K562 (cell line): ENCODE measurements at regions not wholly inside any gene's neighbourhood (a gene's known extent, or its start where the extent isn't known, plus 50 kb on each side); places are given as distances from the start of the nearest gene placed in this dataset.

Experiments
- ATAC-seq: fragments of 200-7000 bp; cut with Tn5 transposase; 3 replicates; pipeline ENCODE4 v1.9.1; 2020; ENCODE audit warnings: moderate library complexity
- BruUV-seq: library from RNA; stranded (reverse); fragments of 400-500 nt; replicated peaks from 2 replicates; lab custom pipeline; 2021; lab: Mats Ljungman, UMichigan
- CTCF ChIA-PET: fragments of 300-600 bp; formaldehyde crosslinking; extraction: SDS; loops from one replicate; lab custom pipeline; 2021; ENCODE audit warnings: low intra/inter-chr PET ratio; lab: Yijun Ruan, JAX
- POLR2A ChIA-PET: fragments of 300-600, 350-650 bp; sonication (Branson Sonifier 250); formaldehyde crosslinking; extraction: SDS; loops from one replicate; lab custom pipeline; 2021; ENCODE audit warnings: antibody characterized with exemption, inconsistent platforms; lab: Yijun Ruan, JAX
- DNase-seq, 4 experiments: peaks; one replicate each; pipeline versions ENCODE4 v3.0.0 to v3.0.0-alpha.2; 2011 to 2018; ENCODE audit warnings: low spot score in 3 of 4, mixed read lengths in 3 of 4; ENCODE audit errors: extremely low read depth in 1 of 4
- FAIRE-seq: peaks from 2 replicates; lab custom pipeline; 2011; peaks lifted over from hg19 to GRCh38; lab: Jason Lieb, UNC
- H2AFZ ChIP-seq: 2 replicates; pipeline ENCODE4 v1.6.0; 2011; ENCODE audit warnings: low read depth, low read length, control low read depth, inconsistent platforms
- H3K27ac ChIP-seq: fragments of 200-600 bp; 3 replicates; pipeline ENCODE4 v1.8.0; 2011; ENCODE audit warnings: low read depth, mild to moderate bottlenecking, control low read depth, inconsistent platforms, low read length, moderate library complexity, mixed read lengths; ENCODE audit errors: extremely low read depth
- H3K27me3 ChIP-seq, 2 experiments: fragments of 300-600 bp in 1 of 2; 2 replicates in 1 of 2; 3 replicates in 1 of 2; pipeline versions ENCODE4 v1.6.0 to v1.8.0; 2011; ENCODE audit warnings: inconsistent platforms in 2 of 2, low read length in 2 of 2, mild to moderate bottlenecking in 1 of 2, mixed read lengths in 1 of 2, moderate library complexity in 1 of 2; ENCODE audit not compliant: control insufficient read depth in 2 of 2, insufficient read depth in 2 of 2
- H3K36me3 ChIP-seq: fragments of 300-600 bp; 3 replicates; pipeline ENCODE4 v1.8.0; 2011; ENCODE audit warnings: mild to moderate bottlenecking, low read length, inconsistent platforms; ENCODE audit not compliant: control insufficient read depth, insufficient read depth
- H3K4me1 ChIP-seq, 2 experiments: fragments of 200-600 bp in 1 of 2; replicated peaks in 1 of 2; 2 replicates in 1 of 2; 3 replicates in 1 of 2; pipeline versions ENCODE4 v1.5.1 to v1.8.0; 2011; ENCODE audit warnings: inconsistent platforms in 2 of 2, low read length in 2 of 2, mild to moderate bottlenecking in 1 of 2, mixed read lengths in 1 of 2, moderate library complexity in 1 of 2; ENCODE audit not compliant: control insufficient read depth in 2 of 2, insufficient read depth in 2 of 2
- H3K4me2 ChIP-seq: 2 replicates; pipeline ENCODE4 v1.6.1; 2011; ENCODE audit warnings: low read length, control low read depth, inconsistent platforms, mixed read lengths; ENCODE audit not compliant: insufficient read depth
- H3K4me3 ChIP-seq: fragments of 200-600 bp; sonication (generic), shearing (Covaris generic); 2 replicates; pipeline ENCODE4 v1.5.1; 2016; ENCODE audit warnings: control low read depth, inconsistent platforms
- H3K79me2 ChIP-seq: fragments of 200-600 bp; 3 replicates; pipeline ENCODE4 v1.8.0; 2011; ENCODE audit warnings: low read length, inconsistent platforms; ENCODE audit not compliant: control insufficient read depth, insufficient read depth
- H3K9ac ChIP-seq, 2 experiments: 2 replicates each; pipeline versions ENCODE4 v1.6.0 to v1.6.1; 2011; ENCODE audit warnings: low read depth in 2 of 2, low read length in 2 of 2, control low read depth in 1 of 2, inconsistent platforms in 1 of 2, mild to moderate bottlenecking in 1 of 2, mixed read lengths in 1 of 2; ENCODE audit not compliant: insufficient read depth in 1 of 2
- H3K9me1 ChIP-seq: one replicate; pipeline ENCODE4 v1.6.0; 2011; ENCODE audit warnings: inconsistent platforms, mild to moderate bottlenecking, low read length, moderate library complexity; ENCODE audit not compliant: control insufficient read depth, insufficient read depth
- H3K9me3 ChIP-seq: replicated peaks from 2 replicates; pipeline ENCODE4 v1.5.1; 2011; ENCODE audit warnings: low read depth, low read length, inconsistent platforms; ENCODE audit not compliant: control insufficient read depth, insufficient read depth
- H4K20me1 ChIP-seq: replicated peaks from 2 replicates; pipeline ENCODE4 v1.6.1; 2011; ENCODE audit warnings: low read length, inconsistent platforms, mixed read lengths; ENCODE audit not compliant: control insufficient read depth, insufficient read depth
- ATF7 ChIP-seq: fragments of 450-650 bp; IDR thresholded peaks from 2 replicates; pipeline ENCODE4 v1.7.1; 2014; ENCODE audit warnings: mild to moderate bottlenecking, moderate library complexity
- BRCA1 ChIP-seq, 2 experiments: fragments of 450-650 bp in 1 of 2; sonication (generic) in 1 of 2; formaldehyde crosslinking in 1 of 2; IDR thresholded peaks; 2 replicates each; pipeline versions ENCODE4 v1.5.0 to v1.6.1; 2017 to 2020; ENCODE audit warnings: mild to moderate bottlenecking in 1 of 2, missing genetic modification reagents in 1 of 2
- C11orf30 ChIP-seq: fragments of 450-650 bp; IDR thresholded peaks from 2 replicates; pipeline ENCODE4 v1.6.1; 2016; ENCODE audit warnings: low read depth, mild to moderate bottlenecking
- EP400 ChIP-seq: fragments of 450-650 bp; IDR thresholded peaks from 2 replicates; pipeline ENCODE4 v1.6.1; 2017; ENCODE audit warnings: antibody characterized with exemption, mild to moderate bottlenecking, moderate library complexity
- GTF2E2 ChIP-seq: fragments of 200-800 bp; sonication (Bioruptor generic); IDR thresholded peaks from 2 replicates; pipeline ENCODE4 v1.6.1; 2016; ENCODE audit warnings: missing genetic modification characterization, missing compliant biosample characterization
- HMGXB4 ChIP-seq: sonication (generic); formaldehyde crosslinking; IDR thresholded peaks from 2 replicates; pipeline ENCODE4 v1.8.1; 2023; ENCODE audit warnings: mild to moderate bottlenecking, missing genetic modification reagents
- NELFE ChIP-seq: IDR thresholded peaks from 2 replicates; pipeline ENCODE4 v1.6.1; 2011; ENCODE audit warnings: mild to moderate bottlenecking; ENCODE audit not compliant: insufficient read depth, insufficient read length
- NR0B1 ChIP-seq: fragments of 450-650 bp; IDR thresholded peaks from one replicate; pipeline ENCODE4 v1.6.1; 2018; ENCODE audit warnings: mild to moderate bottlenecking, moderate library complexity; ENCODE audit not compliant: partially characterized antibody
- ZBTB43 ChIP-seq: sonication (generic); formaldehyde crosslinking; IDR thresholded peaks from 2 replicates; pipeline ENCODE4 v1.8.0; 2023; ENCODE audit warnings: mild to moderate bottlenecking, missing genetic modification reagents
- WGBS: fragments of 100-300 bp; shearing (Covaris generic); methylation state at CpG from one replicate; pipeline ENCODE4 v1.1.6; 2016; ENCODE audit warnings: low coverage, mixed read lengths; ENCODE audit not compliant: insufficient coverage; ENCODE audit errors: missing lambda C conversion rate; 5-methylcytosine and 5-hydroxymethylcytosine counted together
- in situ Hi-C: fragments of 300-500 bp; cut with MboI; formaldehyde crosslinking; loops from 4 replicates; pipeline ENCODE4 v1.15.0; 2018; ENCODE audit warnings: inconsistent platforms, mixed read lengths
- intact Hi-C: fragments of 100-400 bp; cut with micrococcal nuclease; formaldehyde crosslinking; loops from 2 replicates; pipeline ENCODE4 v1.14.2; 2022

- Histone ChIP-seq H3K4me1 (no peaks in the 10 kb centered on the region), H3K9me3 (no peaks in the 10 kb centered on the region), H3K27ac (no peak overlapping the region), H3K27me3 (no peaks in the 10 kb centered on the region), H3K4me2 (no peak overlapping the region), H3K79me2 (no peaks in the 10 kb centered on the region), H3K9ac (no peak overlapping the region), H4K20me1 (no peaks in the 10 kb centered on the region), H2AFZ (no peak overlapping the region), H3K4me3 (no peak overlapping the region), H3K9me1 (no peaks in the 10 kb centered on the region), H3K36me3 (no peaks in the 10 kb centered on the region)
- in situ Hi-C loops (no loop called here), intact Hi-C loops (no loop called here)
- ChIA-PET POLR2A (no interaction called here), CTCF (no interaction called here)
- FAIRE-seq (no peak), ATAC-seq (no peak), DNase-seq (no peak)
- TF ChIP-seq C11orf30 = no peak
- TF ChIP-seq ATF7 = no peak
- no peak for TF ChIP-seq GTF2E2 (tag)
- TF ChIP-seq HMGXB4 = no peak
- BruUV-seq = no TSS peak
These were observed 754.3 kb upstream of the TENM3 start for GRCh38 chr4:181488926-181489325.

GRCh38 chr4:181498148-181498547 lies 745.1 kb upstream of the TENM3 start:
- ChIA-PET CTCF (no interaction called here), POLR2A (interaction anchor here (0.7 kb wide), 1 partner anchor 396 kb away, joined by 3 read pairs; no protein-coding TSS in a partner anchor)
- no peaks in the 10 kb centered on the region for H3K27me3 ChIP-seq
- H2AFZ ChIP-seq = no peak overlapping the region
- 0% methylated on average over 1 of the region's 1 CpG for WGBS
- no peaks in the 10 kb centered on the region for H3K36me3 ChIP-seq
- no peak overlapping the region for H3K27ac ChIP-seq
- H3K79me2 ChIP-seq = no peaks in the 10 kb centered on the region
- no peak for DNase-seq
- H3K4me3 ChIP-seq = no peak overlapping the region
- no peak for FAIRE-seq
- no peaks in the 10 kb centered on the region for H4K20me1 ChIP-seq
- no TSS peak for BruUV-seq
- in situ Hi-C loops (no loop called here), intact Hi-C loops (no loop called here)
- no peaks in the 10 kb centered on the region for H3K9me3 ChIP-seq
- H3K9me1 ChIP-seq = no peaks in the 10 kb centered on the region
- no peak overlapping the region for H3K9ac ChIP-seq
- no peak overlapping the region for H3K4me2 ChIP-seq
- H3K4me1 ChIP-seq = no peaks in the 10 kb centered on the region
- TF ChIP-seq ZBTB43 (CRISPR knock-in tag) (no peak), NELFE (no peak), NR0B1 (no peak), BRCA1 (IDR thresholded peaks at IDR 0.05) (no peak), BRCA1 (CRISPR knock-in tag; IDR thresholded peaks at IDR 0.05) (no peak), EP400 (no peak)
- no peak for ATAC-seq
